WTC11 (cell line): ENCODE measurements at regions not wholly inside any gene's neighbourhood (a gene's known extent, or its start where the extent isn't known, plus 50 kb on each side); places are given as distances from the start of the nearest gene placed in this dataset.
"Not testable (repeated sequence)": the region's sequence is repeated elsewhere in the genome, so short reads cannot be mapped to it uniquely, and the experiment has no call there.

Source experiments
- ATAC-seq: fragments of 200-7000 bp; cut with Tn5 transposase; 2 replicates; pipeline ENCODE4 v1.10.0; 2021; ENCODE audit warnings: mild to moderate bottlenecking, moderate library complexity
- CTCF ChIA-PET: fragments of 300-600 bp; sonication (Branson Sonifier 250); formaldehyde crosslinking; loops from one replicate; lab custom pipeline; 2021; ENCODE audit warnings: antibody characterized with exemption; lab: Charles Lee
- POLR2A ChIA-PET: fragments of 350-600 bp; sonication (Branson Sonifier 250); formaldehyde crosslinking; loops from one replicate; lab custom pipeline; 2021; ENCODE audit warnings: antibody characterized with exemption; lab: Charles Lee
- DNase-seq: peaks from one replicate; pipeline ENCODE4 v3.0.0; 2021; ENCODE audit warnings: low spot score
- H3K27ac Mint-ChIP-seq: 2 replicates; pipeline ENCODE4 v1.8.0; 2021; ENCODE audit warnings: mixed read lengths
- H3K27me3 Mint-ChIP-seq: 2 replicates; pipeline ENCODE4 v1.8.0; 2021; ENCODE audit warnings: low read depth, mild to moderate bottlenecking, moderate library complexity, mixed read lengths
- H3K36me3 Mint-ChIP-seq: 2 replicates; pipeline ENCODE4 v1.8.0; 2021; ENCODE audit warnings: mixed read lengths
- H3K4me1 Mint-ChIP-seq: 2 replicates; pipeline ENCODE4 v1.8.0; 2022; ENCODE audit warnings: mixed read lengths
- H3K4me3 Mint-ChIP-seq: 2 replicates; pipeline ENCODE4 v1.8.0; 2021; ENCODE audit warnings: mild to moderate bottlenecking, moderate library complexity, mixed read lengths
- H3K9me3 Mint-ChIP-seq: 2 replicates; pipeline ENCODE4 v1.8.0; 2021; ENCODE audit warnings: mixed read lengths
- ATF6 ChIP-seq: sonication (generic); formaldehyde crosslinking; IDR thresholded peaks from 2 replicates; pipeline ENCODE4 v1.8.1; 2023; ENCODE audit warnings: mild to moderate bottlenecking, missing genetic modification reagents
- E2F1 ChIP-seq: sonication (generic); formaldehyde crosslinking; IDR thresholded peaks from 2 replicates; pipeline ENCODE4 v1.8.0; 2022; ENCODE audit warnings: mild to moderate bottlenecking, missing genetic modification reagents
- ERG ChIP-seq: fragments of 250-450 bp; sonication (Bioruptor Pico); IDR thresholded peaks from 2 replicates; pipeline ENCODE4 v1.8.0; 2021; ENCODE audit warnings: mild to moderate bottlenecking
- IRF1 ChIP-seq: sonication (generic); formaldehyde crosslinking; IDR thresholded peaks from 2 replicates; pipeline ENCODE4 v1.8.0; 2023; ENCODE audit warnings: missing genetic modification reagents
- NFE2L1 ChIP-seq: sonication (generic); formaldehyde crosslinking; IDR thresholded peaks from 2 replicates; pipeline ENCODE4 v1.8.1; 2023; ENCODE audit warnings: missing genetic modification reagents
- PRDM15 ChIP-seq: sonication (generic); formaldehyde crosslinking; IDR thresholded peaks from 2 replicates; pipeline ENCODE4 v1.8.0; 2022; ENCODE audit warnings: missing genetic modification reagents
- USF2 ChIP-seq: sonication (generic); formaldehyde crosslinking; IDR thresholded peaks from 2 replicates; pipeline ENCODE4 v1.8.1; 2023; ENCODE audit warnings: mild to moderate bottlenecking, missing genetic modification reagents, moderate library complexity
- ZNF232 ChIP-seq: sonication (generic); formaldehyde crosslinking; IDR thresholded peaks from 2 replicates; pipeline ENCODE4 v1.8.0; 2022; ENCODE audit warnings: mild to moderate bottlenecking, missing genetic modification reagents

GRCh38 chr4:17234678-17235077, 277.2 kb downstream of the QDPR start (continued):
- TF ChIP-seq PRDM15 = no peak
- no peak for TF ChIP-seq USF2 (CRISPR knock-in tag)
- TF ChIP-seq IRF1 (CRISPR knock-in tag) = no peak
- no peak for TF ChIP-seq NFE2L1 (CRISPR knock-in tag)
- TF ChIP-seq ERG (CRISPR knock-in tag) = no peak
- TF ChIP-seq ATF6 = no peak

- peaks cover 13% of the 10 kb centered on the region for H3K4me1 Mint-ChIP-seq
- peak; percentile 63 for ATAC-seq
Observed at GRCh38 chr4:17232566-17233253, 279.2 kb downstream of the QDPR start.

GRCh38 chr4:17231880-17232475, 279.9 kb downstream of the QDPR start:
- H3K36me3 Mint-ChIP-seq, ATAC-seq, H3K27ac Mint-ChIP-seq, CTCF ChIA-PET, H3K4me3 Mint-ChIP-seq, H3K27me3 Mint-ChIP-seq, DNase-seq, POLR2A ChIA-PET: not testable (repeated sequence)
- Mint-ChIP-seq H3K4me1 (peaks cover 13% of the 10 kb centered on the region), H3K9me3 (peaks cover 11% of the 10 kb centered on the region; the same call in 1 of the 2 replicates)

More at GRCh38 chr4:17232566-17233253, 279.2 kb downstream of the QDPR start:
- Mint-ChIP-seq H3K9me3 (peaks cover 5% of the 10 kb centered on the region; the same call in 1 of the 2 replicates), H3K27ac (no peak overlapping the region), H3K4me3 (no peak overlapping the region), H3K27me3 (no peaks in the 10 kb centered on the region; the same call in 1 of the 2 replicates), H3K36me3 (no peaks in the 10 kb centered on the region)
- CTCF ChIA-PET = no interaction called here
- DNase-seq = no peak
- no peak for TF ChIP-seq ZNF232
- TF ChIP-seq PRDM15 = no peak
- no peak for TF ChIP-seq E2F1 (CRISPR knock-in tag)
- POLR2A ChIA-PET = no interaction called here
